WI38 (cell line): ENCODE measurements at regions not wholly inside any gene's neighbourhood (a gene's known extent, or its start where the extent isn't known, plus 50 kb on each side); places are given as distances from the start of the nearest gene placed in this dataset.

Source experiments
- H3K4me3 ChIP-seq: 2 replicates; pipeline ENCODE4 v1.5.1; 2011; ENCODE audit warnings: low read depth, mild to moderate bottlenecking, control low read depth, low read length
- CTCF ChIP-seq: IDR thresholded peaks from 2 replicates; pipeline ENCODE4 v1.5.1; 2012; ENCODE audit warnings: low read depth, mild to moderate bottlenecking, control low read depth, low read length

- no peak for TF ChIP-seq CTCF
- no peak overlapping the region for H3K4me3 ChIP-seq
Measured at GRCh38 chr16:85264752-85265151, 152.5 kb upstream of the CIBAR2 start.

GRCh38 chr16:85265161-85265784 lies 153.0 kb upstream of the CIBAR2 start:
- no peak overlapping the region for H3K4me3 ChIP-seq
- TF ChIP-seq CTCF, result no peak

DNA sequence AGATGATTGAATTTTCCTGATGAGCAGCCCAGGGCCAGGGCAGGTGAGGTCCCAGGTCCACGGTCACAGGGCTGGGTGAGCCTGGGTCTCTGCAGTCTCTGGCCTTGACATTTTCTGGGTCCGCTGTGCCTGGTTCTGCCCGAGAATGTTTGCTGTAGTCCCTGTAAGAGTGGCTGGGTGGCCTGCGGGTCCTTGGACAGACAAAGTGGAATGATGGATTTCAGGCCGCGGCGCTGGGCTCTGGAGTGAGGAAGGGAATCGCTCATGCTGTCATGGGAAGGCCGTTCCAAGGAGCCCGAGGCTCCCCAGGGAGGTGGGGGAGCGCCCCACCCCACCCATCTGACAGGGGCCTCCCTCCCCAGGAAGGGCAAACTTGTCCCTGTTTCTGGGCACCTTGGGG lies 153.5 kb upstream of the CIBAR2 start:
- H3K4me3 ChIP-seq, result no peak overlapping the region
- TF ChIP-seq CTCF, result no peak

DNA sequence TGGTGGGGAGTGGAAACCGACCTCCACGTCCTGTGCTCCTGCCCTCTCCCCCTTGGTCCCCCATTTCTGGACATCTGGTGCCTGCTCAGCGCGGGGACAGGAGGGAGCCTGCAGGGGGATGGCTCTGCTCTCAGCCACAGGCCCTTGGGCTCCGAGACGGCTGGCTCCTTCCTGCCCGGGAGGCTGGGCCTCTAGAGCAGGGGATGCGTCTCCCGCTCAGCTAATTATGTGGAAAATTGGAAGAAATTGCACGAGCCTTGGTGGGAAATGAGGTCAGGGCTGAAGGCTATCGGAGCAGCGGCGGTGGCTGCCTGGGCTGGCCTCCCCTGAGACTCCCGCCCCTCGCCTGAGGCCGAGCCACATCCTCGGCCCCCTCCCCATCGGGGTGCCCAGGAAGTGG lies 154.6 kb upstream of the CIBAR2 start:
- no peak overlapping the region for H3K4me3 ChIP-seq
- no peak for TF ChIP-seq CTCF

- H3K4me3 ChIP-seq, result no peak overlapping the region
- no peak for TF ChIP-seq CTCF
Measured at GRCh38 chr16:85267414-85267945, 155.2 kb upstream of the CIBAR2 start.

- no peak overlapping the region for H3K4me3 ChIP-seq
- TF ChIP-seq CTCF, result no peak
Measured at GRCh38 chr16:85269165-85269564, 156.9 kb upstream of the CIBAR2 start.

- H3K4me3 ChIP-seq, result no peak overlapping the region
- no peak for TF ChIP-seq CTCF
Measured at GRCh38 chr16:85270374-85270773, 158.1 kb upstream of the CIBAR2 start.
